ENCODE measurements at regions not wholly inside any gene's neighbourhood (a gene's known extent, or its start where the extent isn't known, plus 50 kb on each side); places are given as distances from the start of the nearest gene placed in this dataset.

GRCh38 chr2:121121661-121122060, 163.3 kb downstream of the TFCP2L1 start:
- no peaks in the 10 kb centered on the region for H3K36me3 ChIP-seq (ENCODE audit: insufficient read depth)
- H3K79me2 ChIP-seq (ENCODE audit: insufficient read depth, low read depth) = no peaks in the 10 kb centered on the region
- H3K4me3 ChIP-seq (IDR thresholded peaks at IDR 0.05; ENCODE audit: insufficient read depth, low read depth, low read length) = no peak overlapping the region
- TF ChIP-seq, protein P1, sequence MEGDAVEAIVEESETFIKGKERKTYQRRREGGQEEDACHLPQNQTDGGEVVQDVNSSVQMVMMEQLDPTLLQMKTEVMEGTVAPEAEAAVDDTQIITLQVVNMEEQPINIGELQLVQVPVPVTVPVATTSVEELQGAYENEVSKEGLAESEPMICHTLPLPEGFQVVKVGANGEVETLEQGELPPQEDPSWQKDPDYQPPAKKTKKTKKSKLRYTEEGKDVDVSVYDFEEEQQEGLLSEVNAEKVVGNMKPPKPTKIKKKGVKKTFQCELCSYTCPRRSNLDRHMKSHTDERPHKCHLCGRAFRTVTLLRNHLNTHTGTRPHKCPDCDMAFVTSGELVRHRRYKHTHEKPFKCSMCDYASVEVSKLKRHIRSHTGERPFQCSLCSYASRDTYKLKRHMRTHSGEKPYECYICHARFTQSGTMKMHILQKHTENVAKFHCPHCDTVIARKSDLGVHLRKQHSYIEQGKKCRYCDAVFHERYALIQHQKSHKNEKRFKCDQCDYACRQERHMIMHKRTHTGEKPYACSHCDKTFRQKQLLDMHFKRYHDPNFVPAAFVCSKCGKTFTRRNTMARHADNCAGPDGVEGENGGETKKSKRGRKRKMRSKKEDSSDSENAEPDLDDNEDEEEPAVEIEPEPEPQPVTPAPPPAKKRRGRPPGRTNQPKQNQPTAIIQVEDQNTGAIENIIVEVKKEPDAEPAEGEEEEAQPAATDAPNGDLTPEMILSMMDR (conservative IDR thresholded peaks at IDR 0.05; ENCODE audit: low read depth, low read length) = no peak
- H3K4me2 ChIP-seq = no peak overlapping the region
- no peak overlapping the region for H3K27ac ChIP-seq
- no peaks in the 10 kb centered on the region for H3K27me3 ChIP-seq (ENCODE audit: insufficient read depth, low read depth)
- no peaks in the 10 kb centered on the region for H3K4me1 ChIP-seq (ENCODE audit: low read depth, poor library complexity, severe bottlenecking)
- H4K20me1 ChIP-seq (ENCODE audit: insufficient read depth) = no peaks in the 10 kb centered on the region
- H3K9ac ChIP-seq = no peak overlapping the region
- H2AFZ ChIP-seq (ENCODE audit: low read depth) = no peak overlapping the region

- Histone ChIP-seq H3K27me3 (ENCODE audit: insufficient read depth, low read depth) (no peaks in the 10 kb centered on the region), H3K27ac (no peak overlapping the region), H4K20me1 (ENCODE audit: insufficient read depth) (no peaks in the 10 kb centered on the region), H3K36me3 (ENCODE audit: insufficient read depth) (no peaks in the 10 kb centered on the region), H3K9ac (no peak overlapping the region), H3K4me3 (IDR thresholded peaks at IDR 0.05; ENCODE audit: insufficient read depth, low read depth, low read length) (no peak overlapping the region), H3K79me2 (ENCODE audit: insufficient read depth, low read depth) (no peaks in the 10 kb centered on the region), H3K4me2 (no peak overlapping the region), H3K4me1 (ENCODE audit: low read depth, poor library complexity, severe bottlenecking) (no peaks in the 10 kb centered on the region), H2AFZ (ENCODE audit: low read depth) (no peak overlapping the region)
- TF ChIP-seq, protein P1 (conservative IDR thresholded peaks at IDR 0.05; ENCODE audit: low read depth, low read length) = no peak
Observed at GRCh38 chr2:121123268-121123667, 161.7 kb downstream of the TFCP2L1 start.

DNA sequence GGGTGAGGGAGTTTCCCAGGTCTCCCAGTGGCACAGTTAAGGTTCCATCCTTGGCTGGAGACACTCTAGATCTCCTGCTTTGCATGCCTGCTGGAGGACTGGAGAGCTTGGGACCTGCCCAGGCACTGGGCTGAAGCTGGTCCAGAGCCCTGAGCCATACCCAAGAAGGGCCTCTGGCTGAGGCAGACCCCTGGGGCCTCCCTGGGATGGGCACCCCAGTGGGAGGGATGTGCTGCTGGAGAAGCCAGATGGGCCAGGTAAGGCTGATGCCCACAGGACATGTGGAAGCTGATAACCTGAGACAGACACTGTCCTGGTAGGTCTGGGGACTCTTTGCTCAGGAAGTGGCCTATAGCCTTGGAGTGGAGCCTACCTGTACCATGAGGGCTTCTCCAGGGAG, 160.7 kb downstream of the TFCP2L1 start:
- Histone ChIP-seq H3K27ac (no peak overlapping the region), H3K4me3 (IDR thresholded peaks at IDR 0.05; ENCODE audit: insufficient read depth, low read depth, low read length) (no peak overlapping the region), H4K20me1 (ENCODE audit: insufficient read depth) (no peaks in the 10 kb centered on the region), H3K4me1 (ENCODE audit: low read depth, poor library complexity, severe bottlenecking) (no peaks in the 10 kb centered on the region), H3K36me3 (ENCODE audit: insufficient read depth) (no peaks in the 10 kb centered on the region), H3K9ac (no peak overlapping the region), H3K27me3 (ENCODE audit: insufficient read depth, low read depth) (no peaks in the 10 kb centered on the region), H3K4me2 (no peak overlapping the region), H3K79me2 (ENCODE audit: insufficient read depth, low read depth) (no peaks in the 10 kb centered on the region), H2AFZ (ENCODE audit: low read depth) (no peak overlapping the region)
- TF ChIP-seq, protein P1 (conservative IDR thresholded peaks at IDR 0.05; ENCODE audit: low read depth, low read length) = no peak

GRCh38 chr2:121125350-121125749, 159.7 kb downstream of the TFCP2L1 start:
- TF ChIP-seq, protein P1 (conservative IDR thresholded peaks at IDR 0.05; ENCODE audit: low read depth, low read length) = no peak
- H3K27me3 ChIP-seq (ENCODE audit: insufficient read depth, low read depth) = no peaks in the 10 kb centered on the region

More at GRCh38 chr2:121125350-121125749, 159.7 kb downstream of the TFCP2L1 start:
- Histone ChIP-seq H3K4me1 (ENCODE audit: low read depth, poor library complexity, severe bottlenecking) (no peaks in the 10 kb centered on the region), H3K27ac (no peak overlapping the region), H3K9ac (no peak overlapping the region), H3K79me2 (ENCODE audit: insufficient read depth, low read depth) (no peaks in the 10 kb centered on the region), H4K20me1 (ENCODE audit: insufficient read depth) (no peaks in the 10 kb centered on the region), H3K4me2 (no peak overlapping the region), H2AFZ (ENCODE audit: low read depth) (no peak overlapping the region), H3K4me3 (IDR thresholded peaks at IDR 0.05; ENCODE audit: insufficient read depth, low read depth, low read length) (no peak overlapping the region), H3K36me3 (ENCODE audit: insufficient read depth) (no peaks in the 10 kb centered on the region)

All from KMS-11 (cell line).